GM23248 (cell line): ENCODE measurements at regions not wholly inside any gene's neighbourhood (a gene's known extent, or its start where the extent isn't known, plus 50 kb on each side); places are given as distances from the start of the nearest gene placed in this dataset.

Source experiments
- DNase-seq: peaks from one replicate; pipeline ENCODE4 v3.0.0-alpha.2; 2015
- H2AFZ ChIP-seq: fragments of 200-600 bp; sonication (generic); 2 replicates; pipeline ENCODE4 v1.6.1; 2016; ENCODE audit warnings: antibody characterized with exemption
- H3F3A ChIP-seq: fragments of 200-600 bp; sonication (generic); 2 replicates; pipeline ENCODE4 v1.6.1; 2016; ENCODE audit warnings: mild to moderate bottlenecking, antibody characterized with exemption, mixed run types; ENCODE audit not compliant: insufficient read depth
- H3K27ac ChIP-seq: fragments of 200-600 bp; sonication (generic); 2 replicates; pipeline ENCODE4 v1.5.1; 2016; ENCODE audit warnings: mild to moderate bottlenecking
- H3K27me3 ChIP-seq: fragments of 200-600 bp; sonication (generic); replicated peaks from 2 replicates; pipeline ENCODE4 v1.6.1; 2016; ENCODE audit warnings: mild to moderate bottlenecking; ENCODE audit not compliant: insufficient read depth
- H3K36me3 ChIP-seq: fragments of 200-600 bp; sonication (generic); 2 replicates; pipeline ENCODE4 v1.6.1; 2016; ENCODE audit warnings: low read depth, mild to moderate bottlenecking
- H3K4me1 ChIP-seq: fragments of 200-600 bp; sonication (generic); 2 replicates; pipeline ENCODE4 v1.6.1; 2016; ENCODE audit warnings: mild to moderate bottlenecking; ENCODE audit not compliant: insufficient read depth
- H3K4me2 ChIP-seq: fragments of 200-600 bp; sonication (generic); one replicate; pipeline ENCODE4 v1.6.1; 2016; ENCODE audit warnings: mild to moderate bottlenecking; ENCODE audit not compliant: unreplicated experiment
- H3K4me3 ChIP-seq: fragments of 200-600 bp; sonication (generic); 2 replicates; pipeline ENCODE4 v1.5.1; 2016; ENCODE audit warnings: mild to moderate bottlenecking
- H3K79me2 ChIP-seq: fragments of 200-600 bp; sonication (generic); 2 replicates; pipeline ENCODE4 v1.6.1; 2016; ENCODE audit warnings: mild to moderate bottlenecking; ENCODE audit not compliant: insufficient read depth
- H3K9ac ChIP-seq: fragments of 200-600 bp; sonication (generic); 2 replicates; pipeline ENCODE4 v1.6.1; 2016; ENCODE audit warnings: mild to moderate bottlenecking
- H3K9me2 ChIP-seq: fragments of 200-600 bp; sonication (generic); 2 replicates; pipeline ENCODE4 v1.6.1; 2016; ENCODE audit warnings: mixed run types, mild to moderate bottlenecking, moderate library complexity; ENCODE audit not compliant: insufficient read depth
- H3K9me3 ChIP-seq: fragments of 200-600 bp; sonication (generic); one replicate; pipeline ENCODE4 v1.6.1; 2017; ENCODE audit warnings: low read depth
- H4K20me1 ChIP-seq: fragments of 200-600 bp; sonication (generic); 2 replicates; pipeline ENCODE4 v1.6.0; 2016; ENCODE audit not compliant: insufficient read depth
- EZH2 ChIP-seq: fragments of 200-600 bp; sonication (generic); IDR thresholded peaks from 2 replicates; pipeline ENCODE4 v1.6.1; 2018; ENCODE audit warnings: antibody characterized with exemption, mild to moderate bottlenecking; ENCODE audit not compliant: insufficient read depth, poor library complexity, severe bottlenecking
- EZH2phosphoT487 ChIP-seq: fragments of 200-600 bp; sonication (generic); IDR thresholded peaks from 2 replicates; pipeline ENCODE4 v1.6.1; 2018; ENCODE audit warnings: antibody characterized with exemption, moderate library complexity, mild to moderate bottlenecking, low read depth; ENCODE audit not compliant: insufficient read depth
- WGBS, 2 experiments: methylation state at CpG; one replicate each; pipeline ENCODE4 v1.1.6; 2015 to 2017; ENCODE audit warnings: low lambda C conversion rate in 2 of 2, low coverage in 1 of 2; ENCODE audit errors: missing lambda C conversion rate in 2 of 2; 5-methylcytosine and 5-hydroxymethylcytosine counted together
- in situ Hi-C: fragments of 300-500 bp; cut with MboI; formaldehyde crosslinking; loops from 2 replicates; pipeline ENCODE4 v1.15.0; 2020

DNA sequence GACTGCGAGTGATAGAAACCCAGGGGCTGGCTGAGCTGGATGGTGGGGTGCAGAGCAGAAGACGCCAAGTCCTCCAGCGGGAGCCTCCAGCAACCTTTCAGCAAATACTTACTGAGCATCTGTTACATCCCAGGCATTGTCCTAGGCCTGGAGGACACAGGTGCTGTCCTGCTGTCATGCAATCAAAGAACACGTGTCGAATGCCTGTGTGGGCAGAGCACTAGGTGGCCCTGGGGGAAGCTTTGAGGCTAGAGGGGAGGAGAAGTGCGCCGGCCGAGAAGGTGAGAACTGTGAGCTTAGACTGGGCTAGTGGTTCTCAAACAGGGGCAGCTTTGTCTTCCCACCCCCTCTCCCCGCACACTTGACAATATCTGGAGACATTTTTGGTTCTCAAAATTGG, 233.6 kb downstream of the BMP7 start:
- no peak for DNase-seq
- no peak overlapping the region for H3K27ac ChIP-seq
- no peaks in the 10 kb centered on the region for H3K9me2 ChIP-seq
- H3K9me3 ChIP-seq = no peaks in the 10 kb centered on the region
- H3K4me2 ChIP-seq = no peak overlapping the region
- no peak overlapping the region for H3K9ac ChIP-seq
- no peaks in the 10 kb centered on the region for H4K20me1 ChIP-seq
- H3K27me3 ChIP-seq = no peaks in the 10 kb centered on the region
- peaks cover 17% of the 10 kb centered on the region for H3K4me1 ChIP-seq
- no peak for TF ChIP-seq EZH2phosphoT487
- TF ChIP-seq EZH2 = no peak
- no peaks in the 10 kb centered on the region for H3K36me3 ChIP-seq
- no peaks in the 10 kb centered on the region for H3K79me2 ChIP-seq
- no peak overlapping the region for H2AFZ ChIP-seq
- H3F3A ChIP-seq = peaks cover 9% of the 10 kb centered on the region; the same call in 1 of the 2 replicates
- in situ Hi-C loops = no loop called here
- 67 to 80% methylated on average over 9 of the region's 9 CpGs for WGBS, 2 experiments
- no peak overlapping the region for H3K4me3 ChIP-seq

GRCh38 chr20:57034001-57034400, 232.4 kb downstream of the BMP7 start:
- no peaks in the 10 kb centered on the region for H3K27me3 ChIP-seq
- 62 to 72% methylated on average over 5 of the region's 5 CpGs for WGBS, 2 experiments
- in situ Hi-C loops = no loop called here
- H3K79me2 ChIP-seq = no peaks in the 10 kb centered on the region
- H3K27ac ChIP-seq = no peak overlapping the region
- TF ChIP-seq EZH2phosphoT487 (no peak), EZH2 (no peak)
- peaks cover 17% of the 10 kb centered on the region for H3K4me1 ChIP-seq
- no peak overlapping the region for H3K4me2 ChIP-seq
- peak; percentile 43 for DNase-seq
- no peaks in the 10 kb centered on the region for H3K36me3 ChIP-seq
- H3F3A ChIP-seq = peaks cover 9% of the 10 kb centered on the region; the same call in 1 of the 2 replicates
- no peak overlapping the region for H2AFZ ChIP-seq
- H3K4me3 ChIP-seq = no peak overlapping the region
- H3K9ac ChIP-seq = no peak overlapping the region
- H4K20me1 ChIP-seq = no peaks in the 10 kb centered on the region
- H3K9me2 ChIP-seq = no peaks in the 10 kb centered on the region
- H3K9me3 ChIP-seq = no peaks in the 10 kb centered on the region

DNA sequence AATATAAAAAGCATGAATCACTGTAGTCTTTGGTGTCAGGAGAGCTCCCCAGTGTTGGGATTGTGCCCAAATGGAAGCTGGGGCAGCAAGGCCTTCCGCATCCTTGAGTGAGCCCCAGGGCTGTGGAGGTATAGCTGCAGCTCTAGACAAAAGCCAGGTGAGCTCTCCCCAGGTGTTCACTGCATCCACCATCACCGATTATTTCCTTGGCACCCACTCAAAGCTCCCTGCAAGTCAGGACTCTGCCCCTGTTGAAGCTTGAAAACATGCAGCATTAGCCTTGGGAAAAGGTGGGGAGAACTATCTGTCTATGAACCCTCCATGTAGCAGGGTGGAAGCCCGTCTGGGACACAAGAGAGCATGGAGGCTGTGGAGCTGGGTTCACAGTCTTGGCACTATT, 228.8 kb downstream of the BMP7 start:
- Histone ChIP-seq H4K20me1 (no peaks in the 10 kb centered on the region), H3K4me2 (no peak overlapping the region), H3K4me3 (no peak overlapping the region), H3K79me2 (no peaks in the 10 kb centered on the region), H3K9me3 (no peaks in the 10 kb centered on the region), H3K4me1 (peaks cover 22% of the 10 kb centered on the region), H3K27ac (no peak overlapping the region), H3F3A (peaks cover 4% of the 10 kb centered on the region; the same call in 1 of the 2 replicates), H3K36me3 (no peaks in the 10 kb centered on the region), H2AFZ (no peak overlapping the region), H3K9me2 (no peaks in the 10 kb centered on the region), H3K9ac (no peak overlapping the region), H3K27me3 (no peaks in the 10 kb centered on the region)
- DNase-seq = no peak
- in situ Hi-C loops = no loop called here
- no peak for TF ChIP-seq EZH2
- no peak for TF ChIP-seq EZH2phosphoT487
- WGBS, 2 experiments = 78 to 89% methylated on average over 3 of the region's 3 CpGs

GRCh38 chr20:57038608-57039440, 227.6 kb downstream of the BMP7 start:
- H3K9ac ChIP-seq = no peak overlapping the region
- H4K20me1 ChIP-seq = no peaks in the 10 kb centered on the region
- no peak overlapping the region for H2AFZ ChIP-seq
- H3K4me1 ChIP-seq = peaks cover 22% of the 10 kb centered on the region
- H3K9me2 ChIP-seq = no peaks in the 10 kb centered on the region
- H3K27me3 ChIP-seq = no peaks in the 10 kb centered on the region
- peak; percentile 35 for DNase-seq
- H3K9me3 ChIP-seq = no peaks in the 10 kb centered on the region
- no peaks in the 10 kb centered on the region for H3K79me2 ChIP-seq
- 41 to 42% methylated on average over 4 of the region's 4 CpGs for WGBS, 2 experiments
- in situ Hi-C loops = no loop called here
- no peaks in the 10 kb centered on the region for H3K36me3 ChIP-seq
- TF ChIP-seq EZH2 = no peak
- no peak for TF ChIP-seq EZH2phosphoT487
- H3K4me2 ChIP-seq = no peak overlapping the region
- no peak overlapping the region for H3K27ac ChIP-seq
- H3K4me3 ChIP-seq = no peak overlapping the region
- H3F3A ChIP-seq = peaks cover 4% of the 10 kb centered on the region; the same call in 1 of the 2 replicates
